Germinal center (tissue), 1 donor: ENCODE measurements at regions not wholly inside any gene's neighbourhood (a gene's known extent, or its start where the extent isn't known, plus 50 kb on each side); places are given as distances from the start of the nearest gene placed in this dataset.

Experiments used
- DNase-seq: peaks from one replicate; pipeline ENCODE4 v3.0.0; 2012; ENCODE audit warnings: mixed read lengths, low spot score

- DNase-seq: no peak
Observed at GRCh38 chr3:148297013-148297412, 400.7 kb upstream of the AGTR1 start.

- no peak for DNase-seq
Observed at GRCh38 chr3:148307443-148307843, 390.3 kb upstream of the AGTR1 start.

GRCh38 chr3:148309390-148310035, 388.2 kb upstream of the AGTR1 start:
- DNase-seq: no peak

- no peak for DNase-seq
Observed at GRCh38 chr3:148315756-148316155, 381.9 kb upstream of the AGTR1 start.

- DNase-seq: no peak
Observed at GRCh38 chr3:148318240-148318639, 379.5 kb upstream of the AGTR1 start.

GRCh38 chr3:148319161-148319915, 378.4 kb upstream of the AGTR1 start:
- DNase-seq: no peak

- no peak for DNase-seq
Observed at GRCh38 chr3:148319960-148320359, 377.7 kb upstream of the AGTR1 start.

GRCh38 chr3:148329481-148330235, 368.0 kb upstream of the AGTR1 start:
- DNase-seq: no peak

GRCh38 chr3:148330542-148330941, 367.2 kb upstream of the AGTR1 start:
- DNase-seq: no peak

GRCh38 chr3:148331081-148331846, 366.4 kb upstream of the AGTR1 start:
- DNase-seq: no peak

GRCh38 chr3:148332509-148332908, 365.2 kb upstream of the AGTR1 start:
- no peak for DNase-seq

- DNase-seq: no peak
Observed at GRCh38 chr3:148333091-148333490, 364.6 kb upstream of the AGTR1 start.

- DNase-seq: no peak
Observed at GRCh38 chr3:148335612-148336011, 362.1 kb upstream of the AGTR1 start.

- no peak for DNase-seq
Observed at GRCh38 chr3:148343416-148343815, 354.3 kb upstream of the AGTR1 start.

- DNase-seq: no peak
Observed at GRCh38 chr3:148344521-148344920, 353.2 kb upstream of the AGTR1 start.

- DNase-seq: no peak
Observed at GRCh38 chr3:148360051-148360450, 337.7 kb upstream of the AGTR1 start.

- no peak for DNase-seq
Observed at GRCh38 chr3:148366743-148367410, 330.8 kb upstream of the AGTR1 start.

GRCh38 chr3:148367756-148368155, 329.9 kb upstream of the AGTR1 start:
- DNase-seq: no peak

GRCh38 chr3:148369381-148369780, 328.3 kb upstream of the AGTR1 start:
- DNase-seq: no peak

- DNase-seq: no peak
Observed at GRCh38 chr3:148372206-148372875, 325.4 kb upstream of the AGTR1 start.

- no peak for DNase-seq
Observed at GRCh38 chr3:148373961-148374360, 323.7 kb upstream of the AGTR1 start.
